Hematopoietic multipotent progenitor cell treated with erythropoietin and hydrocortisone succinate and interleukin-3 and kit ligand, for 6 days (in vitro differentiated cells): ENCODE measurements at regions not wholly inside any gene's neighbourhood (a gene's known extent, or its start where the extent isn't known, plus 50 kb on each side); places are given as distances from the start of the nearest gene placed in this dataset.
A peak's percentile ranks its signal among the peaks of the same experiment; 100 is the strongest.

Experiments used
- DNase-seq: peaks from one replicate; pipeline ENCODE4 v3.0.0-alpha.2; 2015

GRCh38 chr6:139625081-139625939 lies 250.9 kb upstream of the CITED2 start:
- DNase-seq: peak; percentile 91

GRCh38 chr6:139623372-139623771 lies 248.9 kb upstream of the CITED2 start:
- DNase-seq: no peak

GRCh38 chr6:139613496-139613895 lies 239.0 kb upstream of the CITED2 start:
- no peak for DNase-seq

- DNase-seq: no peak
Measured at GRCh38 chr6:139612135-139612465, 237.7 kb upstream of the CITED2 start.

- no peak for DNase-seq
Measured at GRCh38 chr6:139611327-139612134, 237.1 kb upstream of the CITED2 start.

- DNase-seq: no peak
Measured at GRCh38 chr6:139608466-139609261, 234.2 kb upstream of the CITED2 start.

GRCh38 chr6:139605350-139605749 lies 230.9 kb upstream of the CITED2 start:
- DNase-seq: no peak

- DNase-seq: no peak
Measured at GRCh38 chr6:139603581-139603980, 229.1 kb upstream of the CITED2 start.

- DNase-seq: peak; percentile 47
Measured at GRCh38 chr6:139602577-139602976, 228.1 kb upstream of the CITED2 start.

- DNase-seq: peak; percentile 62
Measured at GRCh38 chr6:139600919-139601475, 226.5 kb upstream of the CITED2 start.

GRCh38 chr6:139600343-139600742 lies 225.9 kb upstream of the CITED2 start:
- no peak for DNase-seq

GRCh38 chr6:139597771-139598755 lies 223.6 kb upstream of the CITED2 start:
- peak; percentile 76 for DNase-seq

- no peak for DNase-seq
Measured at GRCh38 chr6:139597087-139597763, 222.8 kb upstream of the CITED2 start.

GRCh38 chr6:139595183-139595582 lies 220.7 kb upstream of the CITED2 start:
- DNase-seq: no peak

GRCh38 chr6:139594333-139594965 lies 220.0 kb upstream of the CITED2 start:
- no peak for DNase-seq

- no peak for DNase-seq
Measured at GRCh38 chr6:139593081-139593480, 218.6 kb upstream of the CITED2 start.

GRCh38 chr6:139592011-139592410 lies 217.6 kb upstream of the CITED2 start:
- no peak for DNase-seq

GRCh38 chr6:139591075-139591865 lies 216.8 kb upstream of the CITED2 start:
- DNase-seq: no peak

- DNase-seq: no peak
Measured at GRCh38 chr6:139590206-139590605, 215.8 kb upstream of the CITED2 start.
